ENCODE measurements at regions not wholly inside any gene's neighbourhood (a gene's known extent, or its start where the extent isn't known, plus 50 kb on each side); places are given as distances from the start of the nearest gene placed in this dataset.

GRCh38 chr7:49324707-49325106 is 400.4 kb downstream of the CDC14C start:
- TF ChIP-seq MXD4 (CRISPR knock-in tag; IDR thresholded peaks at IDR 0.05; ENCODE audit: borderline replicate concordance): no peak
- no peak for TF ChIP-seq ESRRA (CRISPR knock-in tag; IDR thresholded peaks at IDR 0.05; ENCODE audit: borderline replicate concordance)
- no peak for TF ChIP-seq USF1 (CRISPR knock-in tag; IDR thresholded peaks at IDR 0.05)
- no peak for TF ChIP-seq ETV6 (CRISPR knock-in tag; IDR thresholded peaks at IDR 0.05)
